Lung (tissue), 11 donors: ENCODE measurements at regions not wholly inside any gene's neighbourhood (a gene's known extent, or its start where the extent isn't known, plus 50 kb on each side); places are given as distances from the start of the nearest gene placed in this dataset.

Experiments used
- ATAC-seq: fragments of 200-7000 bp; cut with Tn5 transposase; one replicate; pipeline ENCODE4 v1.9.1; 2020; ENCODE audit warnings: moderate number of reproducible peaks; ENCODE audit not compliant: insufficient read depth, low FRiP score
- DNase-seq, 3 donors: peaks; one replicate each; pipeline ENCODE4 v3.0.0-alpha.2; 2013 to 2017
- H3K27ac ChIP-seq, 2 donors: one replicate each; pipeline ENCODE4 v1.5.1; 2013; ENCODE audit warnings: mild to moderate bottlenecking in 2 of 2, moderate library complexity in 2 of 2, control low read depth in 1 of 2, inconsistent platforms in 1 of 2, low read depth in 1 of 2, low read length in 1 of 2
- H3K27me3 ChIP-seq, 3 donors: one replicate each; pipeline ENCODE4 v1.5.1; 2013; ENCODE audit warnings: low read length in 2 of 3; ENCODE audit not compliant: control insufficient read depth in 3 of 3, insufficient read depth in 3 of 3
- H3K36me3 ChIP-seq, 4 donors: one replicate each; pipeline ENCODE4 v1.5.1; 2013; ENCODE audit warnings: low read length in 4 of 4, mild to moderate bottlenecking in 1 of 4, moderate library complexity in 1 of 4; ENCODE audit not compliant: control insufficient read depth in 4 of 4, insufficient read depth in 4 of 4
- H3K4me1 ChIP-seq, 5 donors: one replicate each; pipeline ENCODE4 v1.5.1; 2013; ENCODE audit warnings: low read length in 5 of 5, mild to moderate bottlenecking in 2 of 5, moderate library complexity in 1 of 5; ENCODE audit not compliant: control insufficient read depth in 5 of 5, insufficient read depth in 5 of 5
- H3K4me3 ChIP-seq: one replicate; pipeline ENCODE4 v1.5.1; 2013; ENCODE audit warnings: mild to moderate bottlenecking, control low read depth, moderate library complexity
- H3K9ac ChIP-seq, 2 donors: one replicate each; pipeline ENCODE4 v1.5.1; 2013; ENCODE audit warnings: low read length in 2 of 2, control low read depth in 1 of 2; ENCODE audit not compliant: insufficient read depth in 1 of 2
- H3K9me3 ChIP-seq, 4 donors: one replicate each; pipeline ENCODE4 v1.5.1; 2013; ENCODE audit warnings: low read length in 3 of 4, mild to moderate bottlenecking in 1 of 4, moderate library complexity in 1 of 4; ENCODE audit not compliant: control insufficient read depth in 4 of 4, insufficient read depth in 3 of 4
- CTCF ChIP-seq: IDR thresholded peaks from 2 replicates; pipeline ENCODE4 v1.5.1; 2012; ENCODE audit warnings: mild to moderate bottlenecking; ENCODE audit errors: control extremely low read depth, extremely low read depth
- WGBS, 2 donors: extraction: QIAGEN DNeasy Blood & Tissue Kit; methylation state at CpG; one replicate each; pipeline ENCODE4 v1.1.7; 2013; 5-methylcytosine and 5-hydroxymethylcytosine counted together
- donor health status: control.
- donor health status: control.
- donor health status: Bipolar disorder and iron deficiency.
- donor health status: healthy.
- donor health status: DM: yes; HTN: yes; CAD: no.

GRCh38 chr12:62168411-62168810 is 91.8 kb upstream of the USP15 start:
- no peak overlapping the region for H3K9ac ChIP-seq
- TF ChIP-seq CTCF = no peak
- no peak for ATAC-seq
- H3K4me1 ChIP-seq = no peaks in the 10 kb centered on the region
- DNase-seq = no peak
- no peak overlapping the region for H3K4me3 ChIP-seq
- H3K27ac ChIP-seq = no peak overlapping the region
- no peaks in the 10 kb centered on the region for H3K36me3 ChIP-seq
- WGBS, 2 donors = 76 to 90% methylated on average over 2 of the region's 2 CpGs
- no peaks in the 10 kb centered on the region for H3K9me3 ChIP-seq
- H3K27me3 ChIP-seq = no peaks in the 10 kb centered on the region

GRCh38 chr12:62170241-62170640 is 90.0 kb upstream of the USP15 start:
- Histone ChIP-seq H3K4me3 (no peak overlapping the region), H3K27ac (no peak overlapping the region), H3K4me1 (no peaks in the 10 kb centered on the region), H3K27me3 (no peaks in the 10 kb centered on the region), H3K9me3 (no peaks in the 10 kb centered on the region), H3K36me3 (no peaks in the 10 kb centered on the region), H3K9ac (no peak overlapping the region)
- 89 to 91% methylated on average over 1 of the region's 1 CpG for WGBS, 2 donors
- no peak for TF ChIP-seq CTCF
- ATAC-seq (no peak), DNase-seq (no peak)

GRCh38 chr12:62190689-62191490 is 69.3 kb upstream of the USP15 start:
- DNase-seq (peak in 2 of 3 donors; percentile 14 to 29), ATAC-seq (peak; percentile 20)
- Histone ChIP-seq H3K4me1 (peaks cover 0 to 27% (median 0%) of the 10 kb centered on the region in 5 donors), H3K4me3 (no peak overlapping the region), H3K36me3 (no peaks in the 10 kb centered on the region), H3K9ac (peak overlapping the region in 1 of 2 donors; percentile 76), H3K9me3 (no peaks in the 10 kb centered on the region), H3K27ac (no peak overlapping the region), H3K27me3 (peaks cover 4 to 31% (median 23%) of the 10 kb centered on the region in 3 donors)
- WGBS, 2 donors = 1 to 3% methylated on average over 61 of the region's 61 CpGs
- TF ChIP-seq CTCF = no peak
